Right lobe of liver (tissue), 4 donors: ENCODE measurements at regions not wholly inside any gene's neighbourhood (a gene's known extent, or its start where the extent isn't known, plus 50 kb on each side); places are given as distances from the start of the nearest gene placed in this dataset.

ENCODE experiments used
- CTCF ChIP-seq, 4 donors: fragments of 200-600 bp in 3 of 4; fragments of 450-650 bp in 1 of 4; IDR thresholded peaks; one replicate each; pipeline versions ENCODE4 v1.5.1 to v1.8.0; 2016 to 2022; ENCODE audit warnings: antibody characterized with exemption in 4 of 4, mild to moderate bottlenecking in 2 of 4
- POLR2A ChIP-seq: fragments of 450-650 bp; IDR thresholded peaks from one replicate; pipeline ENCODE4 v1.6.1; 2017; ENCODE audit warnings: antibody characterized with exemption, mild to moderate bottlenecking
- donor health status: DM: no; HTN: no; CAD: no.
- donor health status: DM: no; HTN: no; CAD: no.
- donor health status: DM: no; HTN: yes; CAD: no.

- TF ChIP-seq CTCF (IDR thresholded peaks at IDR 0.05): no peak
- no peak for TF ChIP-seq POLR2A
Observed at GRCh38 chr22:47304191-47304831, 541.9 kb downstream of the TBC1D22A start.
